Daoy (cell line): ENCODE measurements at regions not wholly inside any gene's neighbourhood (a gene's known extent, or its start where the extent isn't known, plus 50 kb on each side); places are given as distances from the start of the nearest gene placed in this dataset.
"Not testable (repeated sequence)": the region's sequence is repeated elsewhere in the genome, so short reads cannot be mapped to it uniquely, and the experiment has no call there.

Source experiments
- DNase-seq: peaks from one replicate; pipeline ENCODE4 v3.0.0-alpha.2; 2015; ENCODE audit warnings: low read depth

DNA sequence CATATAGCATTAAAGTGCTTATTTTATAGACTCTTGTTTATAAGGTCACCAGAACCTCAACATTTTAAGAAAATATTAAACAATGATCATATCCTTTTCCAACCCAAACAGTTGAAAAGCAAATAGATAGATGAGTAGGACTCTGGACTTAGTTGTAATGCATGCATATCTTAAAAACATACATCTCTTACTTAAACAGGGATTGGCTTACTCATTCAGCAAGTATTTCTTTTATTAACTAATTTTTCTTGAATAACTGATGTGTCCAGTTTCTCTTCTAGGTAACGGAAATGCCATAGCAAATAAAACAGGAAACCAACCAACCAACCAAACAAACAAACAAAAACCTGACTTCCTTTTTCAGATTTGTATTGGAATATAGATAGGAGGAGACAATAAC, 70.9 kb upstream of the NBPF4 start:
- DNase-seq = no peak

DNA sequence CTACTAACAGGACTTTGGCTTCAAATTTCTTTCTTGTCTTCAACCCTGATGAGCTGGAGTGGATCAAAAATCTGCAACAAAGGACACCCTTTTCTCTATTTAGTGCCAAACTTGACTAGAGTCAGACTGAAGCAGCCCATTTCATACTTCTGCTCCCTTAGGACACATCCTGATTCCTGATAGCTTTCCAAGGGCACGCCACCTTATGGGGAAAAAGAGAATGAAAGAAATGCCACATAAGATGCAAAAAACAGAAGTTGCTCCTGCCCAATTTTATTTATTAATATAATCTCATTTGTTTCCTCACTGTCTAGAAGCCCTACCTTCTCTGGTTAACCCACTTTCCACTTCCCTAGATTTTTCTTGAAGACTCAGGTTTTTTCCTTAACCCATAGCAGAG, 72.7 kb upstream of the NBPF4 start:
- DNase-seq = no peak

DNA sequence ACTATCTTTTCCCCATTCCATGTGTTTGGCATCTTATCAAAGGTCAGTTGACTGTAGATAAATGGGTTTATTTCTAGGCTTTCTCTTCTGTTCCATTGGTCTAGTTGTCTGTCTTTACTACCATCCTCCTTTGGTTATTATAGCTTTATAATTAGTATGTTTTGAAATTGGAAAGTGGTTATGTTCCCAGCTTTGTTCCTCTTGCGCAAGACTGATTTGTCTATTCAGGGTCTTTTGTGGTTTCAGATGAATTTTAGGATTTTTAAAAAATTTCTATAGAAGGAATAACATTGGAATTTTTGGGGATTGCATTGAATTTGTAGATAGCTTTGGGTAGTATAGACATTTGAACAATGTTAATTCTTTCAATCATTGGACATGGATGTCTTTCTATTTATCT, 77.0 kb upstream of the NBPF4 start:
- DNase-seq = no peak

DNA sequence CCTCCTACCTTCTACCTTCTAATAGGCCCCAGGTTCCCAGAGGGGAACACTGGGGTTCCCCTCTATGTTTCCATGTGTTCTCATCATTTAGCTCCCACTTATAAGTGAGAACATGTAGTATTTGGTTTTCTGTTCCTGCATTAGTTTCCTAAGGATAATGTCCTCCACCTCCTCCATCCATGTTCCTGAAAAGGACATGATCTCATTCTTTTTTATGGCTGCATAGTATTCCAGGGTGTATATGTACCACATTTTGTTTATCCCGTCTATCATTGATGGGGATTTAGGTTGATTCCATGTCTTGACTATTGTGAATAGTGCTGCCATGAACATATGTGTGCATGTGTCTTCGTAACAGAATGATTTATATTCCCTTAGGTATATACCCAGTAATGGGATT, 81.5 kb upstream of the NBPF4 start:
- DNase-seq = not testable (repeated sequence)

DNA sequence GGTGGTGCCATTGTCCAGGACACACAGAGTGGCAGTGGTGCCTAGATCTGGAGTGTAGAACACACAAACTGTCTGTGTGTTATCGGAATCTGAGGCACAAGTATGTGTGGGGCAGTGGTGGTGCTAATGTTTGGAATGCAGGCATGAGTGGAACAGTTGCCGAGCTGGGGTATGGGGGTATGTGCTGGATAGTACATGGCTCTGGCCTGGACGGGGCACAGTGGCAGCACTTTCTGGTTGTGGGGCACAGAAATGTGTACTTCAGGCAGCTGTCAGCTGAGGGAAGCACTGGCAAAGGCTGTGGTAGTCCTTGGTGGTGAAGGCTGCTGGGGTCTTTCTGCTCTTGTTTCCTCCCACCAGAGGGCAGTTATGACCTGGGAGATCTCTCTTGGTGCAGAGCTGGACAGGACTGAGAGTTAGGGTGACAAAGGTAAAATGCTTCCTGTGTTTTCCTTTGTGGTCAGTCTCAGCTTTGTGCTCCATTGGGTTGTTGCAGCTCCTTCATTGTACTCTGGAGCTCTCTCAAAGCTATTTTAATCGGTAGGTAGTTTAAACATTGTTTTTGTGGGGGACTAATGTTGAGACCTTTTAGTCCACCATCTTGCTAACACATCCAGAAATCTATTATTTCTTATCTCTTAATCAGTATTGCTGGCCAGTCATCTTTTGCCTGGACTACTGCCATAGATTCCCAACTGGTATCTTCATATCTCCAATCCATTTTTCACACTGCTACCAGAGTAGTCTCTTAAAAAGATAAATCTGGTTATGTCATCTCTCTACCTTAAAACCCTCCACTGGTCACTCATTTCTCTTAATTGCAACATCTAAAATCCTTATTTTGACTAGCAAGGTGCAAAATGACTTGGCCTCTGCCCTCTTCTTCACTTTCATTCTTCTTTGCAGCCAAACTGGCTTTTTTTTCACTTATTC, 83.9 kb upstream of the NBPF4 start:
- peak; percentile 40 for DNase-seq

DNA sequence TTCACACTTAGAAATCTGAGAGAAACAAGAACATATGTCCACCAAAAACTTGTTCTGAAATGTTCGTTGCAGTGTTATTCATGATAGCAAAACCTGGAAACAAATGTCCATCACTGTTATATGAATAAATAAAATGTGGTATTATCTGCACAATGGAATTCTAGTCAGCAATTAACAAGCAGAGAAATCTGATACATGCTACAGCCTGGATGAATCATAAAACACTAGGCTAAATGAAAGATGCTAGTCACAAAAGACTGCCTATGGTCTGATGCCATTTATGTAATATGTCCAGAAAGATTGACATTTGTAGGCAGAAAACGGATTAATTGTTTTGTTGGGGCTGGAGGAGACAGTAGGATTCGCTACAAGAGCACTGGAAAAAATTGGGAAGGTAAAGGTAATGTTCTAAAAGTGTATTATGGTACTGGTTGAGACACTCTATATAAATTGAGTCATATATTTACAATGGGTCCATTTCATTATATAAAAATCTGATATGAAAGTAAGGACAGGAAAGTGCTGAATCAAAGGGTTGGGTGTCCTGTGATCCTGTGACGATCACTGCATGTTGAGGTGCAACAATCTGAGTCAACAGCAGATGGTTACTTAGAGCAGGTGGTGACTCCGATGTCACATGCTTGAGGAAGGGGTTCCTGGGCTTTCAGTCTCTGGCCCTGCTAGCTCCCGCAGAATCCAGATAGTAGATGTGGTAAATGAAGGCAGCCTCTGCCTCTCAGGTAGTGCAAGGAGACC, 102.1 kb upstream of the NBPF4 start:
- DNase-seq = peak; percentile 9

DNA sequence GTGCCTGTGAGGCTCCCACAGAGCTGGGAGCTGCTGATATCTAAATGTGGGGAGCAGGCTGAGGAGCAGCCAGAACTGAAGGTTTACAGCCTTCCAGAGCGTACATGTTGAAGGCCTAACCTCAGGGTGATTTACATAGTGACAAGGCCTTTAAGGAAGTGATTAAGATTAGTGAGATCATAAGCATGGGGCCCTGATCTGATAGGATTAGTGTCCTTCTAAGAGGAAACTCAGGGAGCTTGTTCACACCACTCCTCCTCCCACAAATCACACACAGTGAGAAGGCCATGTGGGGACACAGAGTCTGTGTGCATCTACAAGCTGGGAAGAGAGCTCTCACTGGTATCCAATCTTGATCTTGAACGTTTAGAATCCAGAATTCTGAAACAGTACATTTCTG, 92.3 kb upstream of the NBPF6 start:
- no peak for DNase-seq

DNA sequence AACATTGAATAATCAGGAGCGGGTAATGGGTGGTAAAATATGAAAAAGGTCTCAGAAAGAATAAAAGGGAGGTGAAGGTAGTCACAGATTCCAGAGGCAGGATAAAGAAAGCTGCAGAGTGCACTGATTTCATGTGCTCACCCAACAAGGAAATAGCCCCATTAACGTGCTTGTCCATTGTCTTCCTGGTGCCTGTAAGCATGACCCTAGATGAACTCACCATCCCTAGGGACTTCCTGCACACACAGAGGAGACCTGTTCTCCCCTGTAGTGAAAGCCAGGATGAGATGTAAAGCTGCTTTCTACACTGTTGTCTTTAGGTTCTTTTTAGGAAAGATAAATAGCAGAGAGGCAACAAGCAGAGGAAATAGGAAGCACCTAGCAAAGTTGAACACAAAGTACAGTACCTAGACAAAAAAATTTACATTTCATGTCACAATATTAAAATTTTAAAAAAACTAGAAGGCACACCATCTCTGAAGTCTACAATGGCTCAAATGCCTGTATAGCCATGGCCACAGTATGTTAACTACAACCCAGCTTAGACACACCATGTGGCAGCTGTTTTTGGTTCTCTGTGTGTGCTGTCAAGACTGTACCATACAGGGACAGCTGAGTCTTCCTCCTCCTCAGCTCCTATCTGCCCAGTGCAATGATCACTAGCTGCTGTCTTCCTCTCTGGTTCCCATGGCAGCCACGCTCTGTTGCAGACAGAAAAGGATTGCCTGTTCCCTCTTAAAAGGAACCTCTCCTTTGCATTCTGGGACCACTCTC, 69.9 kb upstream of the NBPF6 start:
- not testable (repeated sequence) for DNase-seq
